ENCODE measurements at regions not wholly inside any gene's neighbourhood (a gene's known extent, or its start where the extent isn't known, plus 50 kb on each side); places are given as distances from the start of the nearest gene placed in this dataset.
A peak's percentile ranks its signal among the peaks of the same experiment; 100 is the strongest.

DNA sequence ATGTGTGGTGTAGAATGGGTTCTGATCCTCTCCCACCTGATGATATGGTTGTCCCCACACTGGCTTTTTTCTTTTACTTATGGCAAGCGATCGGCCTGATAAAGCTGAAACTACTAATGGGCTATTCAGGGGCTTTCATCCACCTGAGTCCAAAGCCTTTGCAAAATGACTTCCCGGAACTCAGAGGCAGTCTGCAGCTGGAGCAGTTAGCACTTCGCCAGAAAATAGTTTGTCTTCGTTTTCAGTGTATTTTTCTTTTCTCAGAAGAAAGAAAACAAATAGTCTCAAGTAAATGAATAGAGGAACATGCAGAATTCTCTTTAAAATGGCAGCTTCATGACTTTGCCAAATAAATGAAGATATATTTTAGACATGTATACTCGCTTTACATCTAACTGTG lies 306.0 kb upstream of the ADAMTS9 start:
- H3K27ac ChIP-seq = no peak overlapping the region
- no peaks in the 10 kb centered on the region for H3K9me3 ChIP-seq (replicated peaks)
- H3K36me3 ChIP-seq = no peaks in the 10 kb centered on the region
- DNase-seq (ENCODE audit: low read depth in 1 of 2, low spot score in 2 of 2) = no peak
- peaks cover 20% of the 10 kb centered on the region for H3K4me1 ChIP-seq (replicated peaks)
- H3K27me3 ChIP-seq (replicated peaks) = no peaks in the 10 kb centered on the region
- no peak overlapping the region for H3K4me3 ChIP-seq

DNA sequence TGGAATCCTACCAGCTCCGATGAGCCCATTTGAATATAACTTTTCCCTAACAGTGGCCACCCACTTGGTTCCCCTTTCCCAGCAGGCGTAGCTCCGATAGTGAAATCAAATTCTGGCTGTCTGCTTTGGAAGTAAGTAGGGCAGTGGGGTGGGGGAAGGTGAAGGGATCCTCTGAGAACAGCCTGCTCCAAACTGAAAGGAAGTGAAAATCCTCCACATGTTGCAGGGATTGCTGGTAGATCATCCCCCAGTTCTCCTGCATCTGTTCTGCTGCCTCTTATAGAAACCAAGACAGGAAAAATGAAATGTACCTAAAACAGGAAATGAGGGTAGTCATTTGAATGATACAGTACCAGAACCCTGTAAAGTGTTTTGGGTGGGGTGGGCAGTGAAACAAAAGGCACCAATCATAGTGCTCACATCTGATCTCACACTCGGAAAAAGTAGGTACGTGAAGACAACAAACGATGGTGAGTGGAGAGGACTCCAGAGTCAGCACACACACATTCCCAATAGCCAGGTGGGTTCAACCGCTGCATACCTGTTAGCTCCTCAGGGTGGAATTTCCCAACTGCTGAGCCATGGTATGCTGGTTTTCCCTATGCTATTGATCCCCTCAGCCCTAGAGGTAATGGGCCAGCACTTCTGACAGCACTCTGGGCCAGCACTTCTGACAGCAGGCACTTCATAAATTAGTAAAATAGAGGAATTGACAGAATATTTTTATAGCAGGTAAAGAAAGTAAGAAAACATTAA lies 304.9 kb upstream of the ADAMTS9 start:
- Histone ChIP-seq H3K4me1 (replicated peaks) (peaks cover 20% of the 10 kb centered on the region), H3K27me3 (replicated peaks) (no peaks in the 10 kb centered on the region), H3K27ac (no peak overlapping the region), H3K4me3 (no peak overlapping the region), H3K9me3 (replicated peaks) (no peaks in the 10 kb centered on the region), H3K36me3 (no peaks in the 10 kb centered on the region)
- DNase-seq (ENCODE audit: low read depth in 1 of 2, low spot score in 2 of 2) = no peak

DNA sequence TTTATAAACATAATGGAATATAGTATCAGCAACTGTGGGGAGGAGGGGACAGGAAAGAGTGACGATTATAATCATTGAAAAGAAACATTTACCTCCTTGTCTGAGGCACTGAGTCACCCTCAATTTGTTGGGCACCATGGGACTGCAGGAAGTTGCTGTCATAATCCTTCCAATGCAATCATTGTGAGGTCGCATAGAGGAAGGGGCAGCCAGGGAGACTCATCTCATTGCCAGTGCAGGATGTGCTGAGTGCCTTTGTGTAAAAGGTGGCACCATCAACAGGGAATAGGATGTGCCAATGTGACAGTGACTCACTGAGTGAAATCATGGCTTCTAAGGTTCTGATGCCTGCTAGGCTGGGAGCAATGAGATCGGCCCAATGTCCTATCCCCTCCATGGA lies 300.4 kb upstream of the ADAMTS9 start:
- no peaks in the 10 kb centered on the region for H3K9me3 ChIP-seq (replicated peaks)
- DNase-seq (ENCODE audit: low read depth in 1 of 2, low spot score in 2 of 2) = no peak
- H3K27ac ChIP-seq = no peak overlapping the region
- H3K36me3 ChIP-seq = no peaks in the 10 kb centered on the region
- no peaks in the 10 kb centered on the region for H3K27me3 ChIP-seq (replicated peaks)
- no peak overlapping the region for H3K4me3 ChIP-seq
- peaks cover 8% of the 10 kb centered on the region for H3K4me1 ChIP-seq (replicated peaks)

DNA sequence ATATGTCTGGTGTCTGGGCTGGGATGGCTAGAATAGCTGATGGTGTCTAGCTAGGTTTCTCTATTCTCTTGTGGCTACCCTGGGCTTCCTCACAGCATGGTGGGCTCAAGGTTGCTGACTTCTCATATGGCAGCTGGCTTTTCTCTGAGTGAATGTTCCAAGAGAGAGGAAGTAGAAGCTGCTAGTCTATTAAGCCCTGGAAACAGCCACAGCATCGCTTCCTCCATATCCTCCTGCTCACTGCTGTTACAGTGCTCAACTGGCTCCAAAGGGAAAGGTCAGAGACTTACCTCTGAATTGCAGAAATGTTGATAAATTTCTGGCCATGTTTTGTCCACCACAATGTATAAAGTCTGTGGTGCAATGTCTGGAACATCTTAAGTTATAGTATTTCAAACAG lies 299.9 kb upstream of the ADAMTS9 start:
- Histone ChIP-seq H3K9me3 (replicated peaks) (no peaks in the 10 kb centered on the region), H3K27ac (no peak overlapping the region)

DNA sequence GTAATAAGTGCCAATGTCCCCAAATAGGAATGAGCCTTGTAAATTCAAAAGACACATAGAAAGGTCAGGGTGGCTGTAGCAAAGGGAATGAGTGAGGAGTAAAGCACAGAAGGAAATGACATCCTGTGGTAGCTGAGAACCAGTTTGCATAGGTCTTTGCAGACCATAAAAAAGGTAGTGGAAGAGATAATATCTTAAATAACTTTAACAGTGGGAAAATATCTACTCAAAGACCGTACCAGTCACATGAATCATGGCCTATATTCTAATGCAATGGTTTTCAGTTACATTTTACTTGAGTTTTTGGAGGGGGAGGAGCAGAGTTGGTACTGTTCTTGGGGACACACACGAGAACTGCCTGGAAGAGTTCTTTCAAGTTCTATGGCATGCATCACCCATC lies 297.3 kb upstream of the ADAMTS9 start:
- Histone ChIP-seq H3K9me3 (replicated peaks) (no peaks in the 10 kb centered on the region), H3K27ac (no peak overlapping the region), H3K27me3 (replicated peaks) (no peaks in the 10 kb centered on the region), H3K4me3 (no peak overlapping the region), H3K4me1 (replicated peaks) (no peaks in the 10 kb centered on the region), H3K36me3 (no peaks in the 10 kb centered on the region)
- DNase-seq (ENCODE audit: low read depth in 1 of 2, low spot score in 2 of 2) = no peak

More for the DNA sequence above, 299.9 kb upstream of the ADAMTS9 start:
- Histone ChIP-seq H3K36me3 (no peaks in the 10 kb centered on the region), H3K4me1 (replicated peaks) (peaks cover 6% of the 10 kb centered on the region), H3K27me3 (replicated peaks) (no peaks in the 10 kb centered on the region), H3K4me3 (no peak overlapping the region)
- DNase-seq (ENCODE audit: low read depth in 1 of 2, low spot score in 2 of 2) = no peak

DNA sequence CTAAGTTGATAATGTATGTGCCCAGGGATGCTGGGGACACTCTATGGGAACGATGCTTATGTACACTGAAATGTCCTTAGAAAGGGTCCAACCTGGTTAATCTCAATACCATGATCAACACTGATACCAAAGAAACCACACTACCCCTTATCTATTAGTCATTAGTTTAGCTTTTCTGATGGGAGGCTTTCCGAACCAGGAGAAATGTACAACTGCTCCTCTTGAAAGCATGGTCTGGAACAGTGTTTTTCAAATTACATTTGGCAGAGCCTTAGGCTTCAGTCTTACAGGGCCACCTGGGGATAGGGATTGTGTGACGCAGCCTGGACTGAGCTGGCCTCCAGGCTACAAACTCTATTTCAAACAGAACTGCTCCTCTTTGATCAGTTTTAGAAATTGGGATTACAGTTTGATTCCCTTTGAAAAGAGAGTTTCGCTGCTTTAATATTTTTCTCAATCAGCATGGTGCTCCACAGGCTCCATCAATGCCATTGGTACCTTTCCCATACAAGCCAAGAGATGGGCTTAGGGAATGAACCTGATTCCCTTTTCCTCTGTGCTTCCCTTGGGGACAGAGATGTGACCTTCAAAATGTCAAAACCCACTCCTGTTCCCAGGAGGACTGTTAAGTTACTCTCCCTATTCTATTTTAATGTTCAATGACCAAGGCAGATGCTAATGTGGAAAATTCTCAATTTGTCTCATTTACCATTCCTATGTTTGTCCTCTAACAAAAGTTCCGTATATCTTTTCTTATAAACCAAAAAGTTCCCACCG lies 296.0 kb upstream of the ADAMTS9 start:
- Histone ChIP-seq H3K9me3 (replicated peaks) (no peaks in the 10 kb centered on the region), H3K4me1 (replicated peaks) (no peaks in the 10 kb centered on the region), H3K27ac (no peak overlapping the region), H3K36me3 (no peaks in the 10 kb centered on the region), H3K27me3 (replicated peaks) (no peaks in the 10 kb centered on the region), H3K4me3 (no peak overlapping the region)
- no peak for DNase-seq (ENCODE audit: low read depth in 1 of 2, low spot score in 2 of 2)

GRCh38 chr3:64977308-64978100 lies 289.7 kb upstream of the ADAMTS9 start:
- Histone ChIP-seq H3K27ac (no peak overlapping the region; the same call in 1 of the 2 replicates), H3K4me1 (replicated peaks) (peaks cover 18% of the 10 kb centered on the region), H3K36me3 (no peaks in the 10 kb centered on the region), H3K4me3 (no peak overlapping the region), H3K9me3 (replicated peaks) (no peaks in the 10 kb centered on the region), H3K27me3 (replicated peaks) (no peaks in the 10 kb centered on the region)
- DNase-seq (ENCODE audit: low read depth in 1 of 2, low spot score in 2 of 2) = peak in 1 of 2 experiments; percentile 29

- H3K9me3 ChIP-seq (replicated peaks) = no peaks in the 10 kb centered on the region
- no peak for DNase-seq (ENCODE audit: low read depth in 1 of 2, low spot score in 2 of 2)
These were observed 288.7 kb upstream of the ADAMTS9 start for GRCh38 chr3:64976456-64976855.

DNA sequence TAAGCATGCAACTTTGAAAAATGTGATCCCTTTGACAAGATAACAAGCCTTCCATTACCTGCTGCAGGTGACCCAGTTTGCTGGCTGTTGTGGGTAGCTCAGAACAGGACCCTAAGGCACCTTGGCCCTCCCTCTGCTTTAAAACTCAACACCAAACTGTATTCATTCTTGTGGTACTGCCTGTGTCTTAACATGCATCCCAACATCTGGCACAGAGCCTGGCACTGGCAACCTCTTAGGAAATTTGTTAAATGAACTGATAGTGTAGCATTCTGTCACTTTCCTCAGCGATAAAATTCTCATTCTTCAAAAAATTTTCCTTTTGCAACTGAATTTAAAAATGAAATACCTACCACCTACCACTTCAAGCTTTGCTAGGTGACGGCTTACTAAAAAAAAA lies 287.3 kb upstream of the ADAMTS9 start:
- no peak for DNase-seq (ENCODE audit: low read depth in 1 of 2, low spot score in 2 of 2)

More at GRCh38 chr3:64976456-64976855, 288.7 kb upstream of the ADAMTS9 start:
- Histone ChIP-seq H3K4me3 (no peak overlapping the region), H3K27me3 (replicated peaks) (no peaks in the 10 kb centered on the region), H3K4me1 (replicated peaks) (peaks cover 28% of the 10 kb centered on the region), H3K36me3 (no peaks in the 10 kb centered on the region), H3K27ac (no peak overlapping the region)

GRCh38 chr3:64974401-64974800 lies 286.6 kb upstream of the ADAMTS9 start:
- Histone ChIP-seq H3K4me3 (no peak overlapping the region), H3K27ac (no peak overlapping the region), H3K27me3 (replicated peaks) (no peaks in the 10 kb centered on the region), H3K4me1 (replicated peaks) (peaks cover 33% of the 10 kb centered on the region), H3K36me3 (no peaks in the 10 kb centered on the region), H3K9me3 (replicated peaks) (no peaks in the 10 kb centered on the region)
- no peak for DNase-seq (ENCODE audit: low read depth in 1 of 2, low spot score in 2 of 2)

More for the DNA sequence above, 287.3 kb upstream of the ADAMTS9 start:
- no peaks in the 10 kb centered on the region for H3K27me3 ChIP-seq (replicated peaks)
- no peaks in the 10 kb centered on the region for H3K36me3 ChIP-seq
- H3K9me3 ChIP-seq (replicated peaks) = no peaks in the 10 kb centered on the region
- no peak overlapping the region for H3K4me3 ChIP-seq
- no peak overlapping the region for H3K27ac ChIP-seq
- H3K4me1 ChIP-seq (replicated peaks) = peaks cover 33% of the 10 kb centered on the region

DNA sequence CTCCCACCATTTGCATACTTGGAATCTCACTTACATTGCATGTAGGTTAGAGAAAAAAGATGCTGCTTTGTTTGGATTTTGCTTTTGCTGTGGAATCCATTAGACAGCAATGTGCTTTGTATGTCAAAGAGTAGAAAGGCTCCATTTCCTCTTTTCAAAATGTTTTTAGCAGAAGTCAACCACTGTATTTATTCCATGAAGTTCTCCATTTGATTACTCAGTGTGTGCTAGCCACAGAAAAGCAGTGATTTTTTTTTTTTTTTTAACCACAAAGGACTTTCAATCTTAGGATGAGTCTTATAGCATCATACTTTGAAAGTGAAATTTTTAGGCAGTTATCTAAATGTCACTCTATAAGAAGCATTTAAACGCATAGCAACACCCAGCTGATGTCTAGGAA lies 285.0 kb upstream of the ADAMTS9 start:
- no peak overlapping the region for H3K4me3 ChIP-seq
- H3K4me1 ChIP-seq (replicated peaks) = peaks cover 33% of the 10 kb centered on the region
- no peaks in the 10 kb centered on the region for H3K9me3 ChIP-seq (replicated peaks)
- DNase-seq (ENCODE audit: low read depth in 1 of 2, low spot score in 2 of 2) = peak in 1 of 2 experiments; percentile 36
- H3K27ac ChIP-seq = no peak overlapping the region
- H3K36me3 ChIP-seq = no peaks in the 10 kb centered on the region
- H3K27me3 ChIP-seq (replicated peaks) = no peaks in the 10 kb centered on the region

DNA sequence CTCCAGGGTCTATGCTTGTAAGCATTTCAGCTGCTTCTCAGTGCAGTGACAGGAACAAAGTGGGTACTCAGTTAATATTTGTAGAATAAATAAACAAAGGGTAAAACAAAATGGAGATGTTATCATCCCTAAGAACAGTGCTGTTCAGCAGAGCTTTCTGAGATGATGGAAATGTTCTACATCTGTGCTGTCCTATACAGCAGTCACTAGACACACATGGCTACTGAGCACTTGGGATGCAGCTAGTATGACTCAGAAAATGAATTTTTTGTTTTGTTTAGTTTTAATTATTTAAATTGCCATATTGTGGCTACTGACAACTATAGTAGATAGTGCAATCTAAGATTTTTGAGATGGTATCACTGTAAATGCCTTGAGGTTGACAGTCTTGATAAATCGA lies 283.8 kb upstream of the ADAMTS9 start:
- DNase-seq (ENCODE audit: low read depth in 1 of 2, low spot score in 2 of 2) = no peak
- Histone ChIP-seq H3K4me1 (replicated peaks) (peaks cover 26% of the 10 kb centered on the region), H3K27me3 (replicated peaks) (no peaks in the 10 kb centered on the region), H3K36me3 (no peaks in the 10 kb centered on the region), H3K4me3 (no peak overlapping the region), H3K9me3 (replicated peaks) (no peaks in the 10 kb centered on the region), H3K27ac (no peak overlapping the region)

GRCh38 chr3:64970634-64971033 lies 282.8 kb upstream of the ADAMTS9 start:
- DNase-seq (ENCODE audit: low read depth in 1 of 2, low spot score in 2 of 2) = no peak
- Histone ChIP-seq H3K27ac (no peak overlapping the region), H3K36me3 (no peaks in the 10 kb centered on the region), H3K4me3 (no peak overlapping the region), H3K27me3 (replicated peaks) (no peaks in the 10 kb centered on the region), H3K4me1 (replicated peaks) (peaks cover 26% of the 10 kb centered on the region), H3K9me3 (replicated peaks) (no peaks in the 10 kb centered on the region)

- H3K4me3 ChIP-seq = no peak overlapping the region
- H3K27me3 ChIP-seq (replicated peaks) = no peaks in the 10 kb centered on the region
- no peaks in the 10 kb centered on the region for H3K9me3 ChIP-seq (replicated peaks)
- H3K4me1 ChIP-seq (replicated peaks) = no peaks in the 10 kb centered on the region
- no peak overlapping the region for H3K27ac ChIP-seq
- no peak for DNase-seq (ENCODE audit: low read depth in 1 of 2, low spot score in 2 of 2)
- H3K36me3 ChIP-seq = no peaks in the 10 kb centered on the region
These were observed 273.5 kb upstream of the ADAMTS9 start for GRCh38 chr3:64961301-64961700.

Measured in SJSA1 (cell line).